ENCODE measurements at regions not wholly inside any gene's neighbourhood (a gene's known extent, or its start where the extent isn't known, plus 50 kb on each side); places are given as distances from the start of the nearest gene placed in this dataset.
A peak's percentile ranks its signal among the peaks of the same experiment; 100 is the strongest.

DNA sequence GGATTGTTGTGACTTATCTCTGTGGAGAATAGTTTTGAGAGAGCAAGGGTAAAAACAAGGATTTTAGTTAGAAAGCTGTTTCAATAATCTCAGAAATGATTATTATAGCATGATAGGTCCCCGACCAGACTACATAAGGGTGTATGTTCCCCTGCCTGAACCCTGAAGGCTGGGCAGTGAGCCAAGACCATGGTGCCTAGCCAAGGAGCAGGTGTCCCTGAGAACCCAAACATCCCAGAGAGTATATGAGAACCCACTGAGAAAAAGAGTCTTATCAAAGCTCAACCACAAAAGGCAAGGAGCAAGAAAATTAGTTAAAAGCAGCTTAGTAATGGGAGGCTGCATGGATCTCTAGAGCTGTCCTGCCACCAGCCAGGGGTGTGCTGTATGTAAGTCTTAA is 94.9 kb upstream of the UNC5C start:
- peaks cover 19 to 51% of the 10 kb centered on the region in 2 donors for H3K4me1 ChIP-seq
- H3K27ac ChIP-seq, result peak overlapping the region in 1 of 3 donors; percentile 47
- no peaks in the 10 kb centered on the region for H3K9me3 ChIP-seq
- TF ChIP-seq, protein P1, sequence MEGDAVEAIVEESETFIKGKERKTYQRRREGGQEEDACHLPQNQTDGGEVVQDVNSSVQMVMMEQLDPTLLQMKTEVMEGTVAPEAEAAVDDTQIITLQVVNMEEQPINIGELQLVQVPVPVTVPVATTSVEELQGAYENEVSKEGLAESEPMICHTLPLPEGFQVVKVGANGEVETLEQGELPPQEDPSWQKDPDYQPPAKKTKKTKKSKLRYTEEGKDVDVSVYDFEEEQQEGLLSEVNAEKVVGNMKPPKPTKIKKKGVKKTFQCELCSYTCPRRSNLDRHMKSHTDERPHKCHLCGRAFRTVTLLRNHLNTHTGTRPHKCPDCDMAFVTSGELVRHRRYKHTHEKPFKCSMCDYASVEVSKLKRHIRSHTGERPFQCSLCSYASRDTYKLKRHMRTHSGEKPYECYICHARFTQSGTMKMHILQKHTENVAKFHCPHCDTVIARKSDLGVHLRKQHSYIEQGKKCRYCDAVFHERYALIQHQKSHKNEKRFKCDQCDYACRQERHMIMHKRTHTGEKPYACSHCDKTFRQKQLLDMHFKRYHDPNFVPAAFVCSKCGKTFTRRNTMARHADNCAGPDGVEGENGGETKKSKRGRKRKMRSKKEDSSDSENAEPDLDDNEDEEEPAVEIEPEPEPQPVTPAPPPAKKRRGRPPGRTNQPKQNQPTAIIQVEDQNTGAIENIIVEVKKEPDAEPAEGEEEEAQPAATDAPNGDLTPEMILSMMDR (IDR thresholded peaks at IDR 0.05), result no peak
- TF ChIP-seq POLR2A (IDR thresholded peaks at IDR 0.05), result no peak
- WGBS, 2 donors, result 18 to 40% methylated on average over 1 of the region's 1 CpG
- no peaks in the 10 kb centered on the region for H3K27me3 ChIP-seq
- H3K4me3 ChIP-seq (replicated peaks in 1 of 3), result no peak overlapping the region
- intact Hi-C loops (cut with DNase I), result no loop called here
- H3K36me3 ChIP-seq, result no peaks in the 10 kb centered on the region
- DNase-seq, result peak in 1 of 2 donors; percentile 13

- H3K27ac ChIP-seq, result peak overlapping the region; percentile 10 to 65 (median 33)
- DNase-seq, result peak; percentile 19
- TF ChIP-seq, protein P1 (IDR thresholded peaks at IDR 0.05), result no peak
- TF ChIP-seq POLR2A (IDR thresholded peaks at IDR 0.05), result no peak
- intact Hi-C loops (cut with DNase I), result no loop called here
- no peaks in the 10 kb centered on the region for H3K36me3 ChIP-seq
- WGBS, 2 donors, result 62 to 63% methylated on average over 7 of the region's 7 CpGs
- no peak overlapping the region for H3K4me3 ChIP-seq (replicated peaks in 1 of 3)
- no peaks in the 10 kb centered on the region for H3K27me3 ChIP-seq
- peaks cover 19 to 51% of the 10 kb centered on the region in 2 donors for H3K4me1 ChIP-seq
- no peaks in the 10 kb centered on the region for H3K9me3 ChIP-seq
Observed at GRCh38 chr4:95641571-95641970, 92.8 kb upstream of the UNC5C start.

GRCh38 chr4:95640311-95640710 is 91.5 kb upstream of the UNC5C start:
- Histone ChIP-seq H3K4me3 (replicated peaks in 1 of 3) (no peak overlapping the region), H3K27ac (peak overlapping the region; percentile 21 to 65 (median 54)), H3K4me1 (peaks cover 19 to 46% of the 10 kb centered on the region in 2 donors), H3K27me3 (no peaks in the 10 kb centered on the region), H3K36me3 (no peaks in the 10 kb centered on the region), H3K9me3 (no peaks in the 10 kb centered on the region)
- TF ChIP-seq, protein P1 (IDR thresholded peaks at IDR 0.05), result no peak
- TF ChIP-seq POLR2A (IDR thresholded peaks at IDR 0.05), result no peak
- intact Hi-C loops (cut with DNase I), result no loop called here
- WGBS, 2 donors, result 68 to 74% methylated on average over 3 of the region's 3 CpGs
- peak in 1 of 2 donors; percentile 10 for DNase-seq

GRCh38 chr4:95638920-95639501 is 90.2 kb upstream of the UNC5C start:
- 55 to 60% methylated on average over 5 of the region's 5 CpGs for WGBS, 2 donors
- no peaks in the 10 kb centered on the region for H3K9me3 ChIP-seq
- H3K4me3 ChIP-seq (replicated peaks in 1 of 3), result no peak overlapping the region
- no peaks in the 10 kb centered on the region for H3K27me3 ChIP-seq
- peaks cover 19 to 43% of the 10 kb centered on the region in 2 donors for H3K4me1 ChIP-seq
- no peak for TF ChIP-seq POLR2A (IDR thresholded peaks at IDR 0.05)
- TF ChIP-seq, protein P1 (IDR thresholded peaks at IDR 0.05), result no peak
- intact Hi-C loops (cut with DNase I), result no loop called here
- DNase-seq, result no peak
- no peaks in the 10 kb centered on the region for H3K36me3 ChIP-seq
- H3K27ac ChIP-seq, result peak overlapping the region in 2 of 3 donors; percentile 18 to 61

GRCh38 chr4:95637043-95637600 is 88.3 kb upstream of the UNC5C start:
- Histone ChIP-seq H3K4me1 (peaks cover 19 to 32% of the 10 kb centered on the region in 2 donors), H3K27ac (no peak overlapping the region), H3K4me3 (replicated peaks in 1 of 3) (no peak overlapping the region), H3K36me3 (no peaks in the 10 kb centered on the region), H3K27me3 (no peaks in the 10 kb centered on the region), H3K9me3 (no peaks in the 10 kb centered on the region)
- WGBS, 2 donors, result 16 to 24% methylated on average over 3 of the region's 3 CpGs
- TF ChIP-seq, protein P1 (IDR thresholded peaks at IDR 0.05), result peak; percentile 9 to 55 (median 37)
- no peak for TF ChIP-seq POLR2A (IDR thresholded peaks at IDR 0.05)
- peak; percentile 11 to 27 for DNase-seq
- intact Hi-C loops (cut with DNase I), result no loop called here

Data from thyroid gland (tissue), 4 donors.